Smooth muscle cell (in vitro differentiated cells): ENCODE measurements at regions not wholly inside any gene's neighbourhood (a gene's known extent, or its start where the extent isn't known, plus 50 kb on each side); places are given as distances from the start of the nearest gene placed in this dataset.

ENCODE experiments used
- DNase-seq: peaks from one replicate; lab custom pipeline; 2025; ENCODE audit not compliant: unreplicated experiment; lab: John Stamatoyannopoulos, UW
- H2AFZ ChIP-seq: fragments of 200-600 bp; sonication (generic); 2 replicates; pipeline ENCODE4 v1.6.0; 2016; ENCODE audit warnings: antibody characterized with exemption, low read depth, mild to moderate bottlenecking
- H3F3A ChIP-seq: fragments of 200-600 bp; sonication (generic); 2 replicates; pipeline ENCODE4 v1.6.0; 2017; ENCODE audit warnings: antibody characterized with exemption, low read depth
- H3K27ac ChIP-seq: fragments of 200-600 bp; sonication (generic); 2 replicates; pipeline ENCODE4 v1.5.1; 2016; ENCODE audit warnings: low read depth, mild to moderate bottlenecking
- H3K27me3 ChIP-seq: fragments of 200-600 bp; sonication (generic); 2 replicates; pipeline ENCODE4 v1.6.1; 2016; ENCODE audit warnings: low read depth, mild to moderate bottlenecking
- H3K36me3 ChIP-seq: fragments of 200-600 bp; sonication (generic); 2 replicates; pipeline ENCODE4 v1.5.1; 2016; ENCODE audit warnings: low read depth
- H3K4me1 ChIP-seq: fragments of 200-600 bp; sonication (generic); 2 replicates; pipeline ENCODE4 v1.5.1; 2016; ENCODE audit warnings: low read depth
- H3K4me2 ChIP-seq: fragments of 200-600 bp; sonication (generic); 2 replicates; pipeline ENCODE4 v1.6.0; 2016; ENCODE audit warnings: mild to moderate bottlenecking
- H3K4me3 ChIP-seq: fragments of 200-600 bp; sonication (generic); 2 replicates; pipeline ENCODE4 v1.5.1; 2016; ENCODE audit warnings: mild to moderate bottlenecking
- H3K79me2 ChIP-seq: fragments of 200-600 bp; sonication (generic); 2 replicates; pipeline ENCODE4 v1.6.0; 2016; ENCODE audit warnings: low read depth, mild to moderate bottlenecking
- H3K9ac ChIP-seq: fragments of 200-600 bp; sonication (generic); 2 replicates; pipeline ENCODE4 v1.6.0; 2016; ENCODE audit warnings: low read depth
- H3K9me3 ChIP-seq: fragments of 200-600 bp; sonication (generic); replicated peaks from 2 replicates; pipeline ENCODE4 v1.5.1; 2016; ENCODE audit warnings: low read depth
- H4K20me1 ChIP-seq: fragments of 200-600 bp; sonication (generic); 2 replicates; pipeline ENCODE4 v1.6.0; 2016; ENCODE audit warnings: low read depth
- CTCF ChIP-seq: fragments of 200-600 bp; sonication (generic); IDR thresholded peaks from 2 replicates; pipeline ENCODE4 v1.5.1; 2017; ENCODE audit warnings: borderline replicate concordance, mild to moderate bottlenecking, antibody characterized with exemption; ENCODE audit not compliant: insufficient read depth, poor library complexity, severe bottlenecking
- WGBS: methylation state at CpG from one replicate; pipeline ENCODE4 v1.1.7; 2016; ENCODE audit warnings: low lambda C conversion rate; 5-methylcytosine and 5-hydroxymethylcytosine counted together

- Histone ChIP-seq H3K27ac (peak overlapping the region; percentile 37), H3K9ac (no peak overlapping the region), H3F3A (no peaks in the 10 kb centered on the region), H3K4me3 (no peak overlapping the region), H2AFZ (no peak overlapping the region), H3K36me3 (no peaks in the 10 kb centered on the region), H3K4me2 (peak overlapping the region; percentile 17), H4K20me1 (no peaks in the 10 kb centered on the region), H3K9me3 (no peaks in the 10 kb centered on the region), H3K79me2 (no peaks in the 10 kb centered on the region), H3K4me1 (no peaks in the 10 kb centered on the region), H3K27me3 (no peaks in the 10 kb centered on the region)
- DNase-seq: no peak
- no peak for TF ChIP-seq CTCF
- WGBS: 50% methylated on average over 2 of the region's 2 CpGs
Measured at GRCh38 chr3:117844676-117845075, 1135.1 kb downstream of the TUSC7 start.

DNA sequence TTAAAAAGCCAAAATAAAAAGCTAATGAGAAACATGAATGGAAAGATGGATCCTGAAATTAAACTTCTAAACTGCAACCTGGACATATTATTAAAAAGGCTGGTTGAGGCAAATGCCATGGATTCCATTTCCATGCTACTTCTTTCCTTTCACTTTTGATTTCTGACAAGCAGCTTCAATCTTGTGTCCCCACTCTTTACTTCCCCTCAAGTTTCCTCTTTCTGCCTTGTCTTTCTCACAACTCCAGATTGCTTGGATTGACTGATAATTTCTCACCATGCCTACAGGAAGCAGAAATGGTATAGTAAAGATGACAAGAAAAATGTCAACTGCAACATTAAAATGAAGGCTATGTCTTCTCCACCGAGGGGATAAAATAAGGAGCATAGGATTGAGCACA, 1136.7 kb downstream of the TUSC7 start:
- Histone ChIP-seq H3K4me3 (no peak overlapping the region), H3K9ac (no peak overlapping the region), H3K36me3 (no peaks in the 10 kb centered on the region), H3K27ac (no peak overlapping the region), H3F3A (no peaks in the 10 kb centered on the region), H3K79me2 (no peaks in the 10 kb centered on the region), H3K4me2 (no peak overlapping the region), H3K9me3 (no peaks in the 10 kb centered on the region), H3K27me3 (no peaks in the 10 kb centered on the region), H2AFZ (peak overlapping the region; percentile 7), H4K20me1 (no peaks in the 10 kb centered on the region), H3K4me1 (no peaks in the 10 kb centered on the region)
- TF ChIP-seq CTCF: no peak
- WGBS: 84% methylated on average over 1 of the region's 1 CpG
- DNase-seq: no peak

- H3K27me3 ChIP-seq: no peaks in the 10 kb centered on the region
- H3K4me2 ChIP-seq: no peak overlapping the region
- H3K36me3 ChIP-seq: no peaks in the 10 kb centered on the region
- no peak for TF ChIP-seq CTCF
- no peak overlapping the region for H3K27ac ChIP-seq
- H3F3A ChIP-seq: no peaks in the 10 kb centered on the region
- H3K4me1 ChIP-seq: no peaks in the 10 kb centered on the region
- H2AFZ ChIP-seq: no peak overlapping the region
- H3K9ac ChIP-seq: no peak overlapping the region
- no peaks in the 10 kb centered on the region for H3K9me3 ChIP-seq
- no peak overlapping the region for H3K4me3 ChIP-seq
- no peak for DNase-seq
- no peaks in the 10 kb centered on the region for H3K79me2 ChIP-seq
- H4K20me1 ChIP-seq: no peaks in the 10 kb centered on the region
Measured at GRCh38 chr3:117848606-117849005, 1139.0 kb downstream of the TUSC7 start.

- Histone ChIP-seq H3K4me3 (no peak overlapping the region), H4K20me1 (no peaks in the 10 kb centered on the region), H3K27ac (peak overlapping the region; percentile 14), H3F3A (no peaks in the 10 kb centered on the region), H3K36me3 (no peaks in the 10 kb centered on the region), H3K79me2 (no peaks in the 10 kb centered on the region), H3K4me1 (no peaks in the 10 kb centered on the region), H3K9me3 (no peaks in the 10 kb centered on the region), H3K9ac (no peak overlapping the region), H3K4me2 (peak overlapping the region; percentile 9), H3K27me3 (no peaks in the 10 kb centered on the region), H2AFZ (peak overlapping the region; percentile 14)
- WGBS: 74% methylated on average over 5 of the region's 5 CpGs
- TF ChIP-seq CTCF: no peak
- no peak for DNase-seq
Measured at GRCh38 chr3:117853923-117854668, 1144.5 kb downstream of the TUSC7 start.
